HG02943 (cell line): ENCODE measurements at regions not wholly inside any gene's neighbourhood (a gene's known extent, or its start where the extent isn't known, plus 50 kb on each side); places are given as distances from the start of the nearest gene placed in this dataset.
"Not testable (repeated sequence)": the region's sequence is repeated elsewhere in the genome, so short reads cannot be mapped to it uniquely, and the experiment has no call there.

ENCODE experiments used
- ATAC-seq: cut with Tn5 transposase; IDR thresholded peaks from one replicate; pipeline ENCODE4 v1.9.1; 2021; ENCODE audit warnings: mild to moderate bottlenecking, low read depth, moderate library complexity; ENCODE audit not compliant: unreplicated experiment

GRCh38 chr2:183752571-183752970 is 628.3 kb downstream of the NUP35 start:
- no peak for ATAC-seq

- no peak for ATAC-seq
Observed at GRCh38 chr2:183759033-183759432, 634.8 kb downstream of the NUP35 start.

DNA sequence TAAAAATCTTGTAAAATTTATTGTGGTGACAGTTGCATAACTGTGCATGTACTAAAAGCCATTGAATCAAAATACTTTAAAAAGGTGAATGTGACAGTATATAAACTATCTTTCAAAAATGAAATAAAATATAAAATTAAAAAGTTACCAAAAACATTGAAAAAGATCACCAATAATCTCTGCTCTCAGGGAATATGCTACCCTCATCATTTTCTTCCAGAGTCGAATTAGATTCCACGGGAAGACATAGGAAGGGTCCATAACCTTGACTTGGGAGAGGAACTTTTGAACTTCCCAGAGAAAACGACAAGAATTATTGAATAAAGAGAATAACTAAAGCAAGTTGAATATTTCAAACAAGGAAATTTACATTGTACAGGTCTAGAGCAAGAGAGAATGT is 649.5 kb downstream of the NUP35 start:
- ATAC-seq, result no peak

- ATAC-seq, result no peak
Observed at GRCh38 chr2:183780072-183780471, 655.8 kb downstream of the NUP35 start.

DNA sequence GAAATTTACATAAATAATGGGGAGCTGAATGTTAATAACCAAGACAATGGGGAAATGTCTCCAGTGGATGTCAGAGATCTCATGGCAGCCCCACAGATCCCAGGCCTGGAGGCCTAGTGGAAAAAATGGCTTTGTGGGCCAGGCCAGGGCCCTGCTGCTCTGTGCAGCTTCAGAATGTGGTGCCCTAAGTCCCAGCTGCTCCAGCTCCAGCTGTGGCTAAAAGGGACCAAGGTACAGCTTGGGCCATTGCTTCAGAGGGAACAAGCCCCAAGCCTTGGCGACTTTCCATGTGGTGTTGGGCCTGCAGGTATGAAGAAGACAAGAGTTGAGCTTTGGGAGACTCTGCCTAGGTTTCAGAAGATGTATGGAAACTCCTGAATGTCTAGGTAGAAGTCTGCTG is 658.2 kb downstream of the NUP35 start:
- ATAC-seq, result no peak

DNA sequence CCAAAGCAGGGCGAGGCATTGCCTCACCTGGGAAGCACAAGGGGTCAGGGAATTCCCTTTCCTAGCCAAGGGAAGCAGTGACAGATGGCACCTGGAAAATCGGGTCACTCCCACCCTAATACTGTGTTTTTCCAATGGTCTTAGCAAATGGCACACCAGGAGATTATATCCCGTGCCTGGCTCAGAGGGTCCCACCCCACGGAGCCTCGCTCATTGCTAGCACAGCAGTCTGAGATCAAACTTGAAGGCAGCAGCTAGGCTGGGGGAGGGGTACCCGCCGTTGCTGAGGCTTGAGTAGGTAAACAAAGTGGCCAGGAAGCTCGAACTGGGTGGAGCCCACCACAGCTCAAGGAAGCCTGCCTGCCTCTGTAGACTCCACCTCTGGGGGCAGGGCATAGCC is 664.6 kb downstream of the NUP35 start:
- not testable (repeated sequence) for ATAC-seq

GRCh38 chr2:183792165-183792924 is 668.1 kb downstream of the NUP35 start:
- not testable (repeated sequence) for ATAC-seq

DNA sequence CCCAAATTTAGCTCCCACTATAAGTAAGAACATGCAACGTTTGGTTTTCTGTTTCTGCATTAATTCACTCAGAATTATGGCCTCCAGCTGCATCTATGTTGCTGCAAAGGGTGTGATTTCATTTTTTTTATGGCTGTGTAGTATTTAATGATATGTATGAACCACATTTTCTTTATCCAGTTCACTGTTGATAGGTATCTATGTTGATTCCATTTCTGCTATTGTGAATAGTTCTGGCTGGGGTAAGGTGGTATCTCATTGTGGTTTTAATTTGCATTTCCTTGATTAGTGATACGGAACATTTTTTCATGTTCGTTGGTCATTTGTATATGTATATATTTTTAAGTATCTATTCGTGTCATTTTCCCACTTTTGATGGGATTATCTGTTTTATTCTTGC is 674.3 kb downstream of the NUP35 start:
- no peak for ATAC-seq

DNA sequence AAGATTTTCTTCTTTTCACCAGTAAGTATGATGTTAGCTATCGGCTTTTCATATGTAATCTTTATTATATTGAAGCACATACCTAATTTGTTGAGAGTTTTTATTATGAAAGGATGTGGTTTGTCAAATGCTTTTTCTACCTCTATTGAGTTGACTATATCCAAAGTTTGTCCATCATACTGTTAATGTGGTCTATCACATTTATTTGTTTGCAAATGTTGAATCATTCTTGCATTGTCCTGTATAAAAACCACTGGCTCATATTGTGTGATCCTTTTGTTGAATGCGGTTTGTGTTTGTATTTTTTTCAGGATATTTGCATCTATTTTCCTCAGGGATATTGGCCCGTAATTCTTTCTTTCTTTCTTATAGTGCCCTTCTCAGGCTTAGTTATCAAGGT is 675.5 kb downstream of the NUP35 start:
- no peak for ATAC-seq

- no peak for ATAC-seq
Observed at GRCh38 chr2:183803596-183803995, 679.4 kb downstream of the NUP35 start.

DNA sequence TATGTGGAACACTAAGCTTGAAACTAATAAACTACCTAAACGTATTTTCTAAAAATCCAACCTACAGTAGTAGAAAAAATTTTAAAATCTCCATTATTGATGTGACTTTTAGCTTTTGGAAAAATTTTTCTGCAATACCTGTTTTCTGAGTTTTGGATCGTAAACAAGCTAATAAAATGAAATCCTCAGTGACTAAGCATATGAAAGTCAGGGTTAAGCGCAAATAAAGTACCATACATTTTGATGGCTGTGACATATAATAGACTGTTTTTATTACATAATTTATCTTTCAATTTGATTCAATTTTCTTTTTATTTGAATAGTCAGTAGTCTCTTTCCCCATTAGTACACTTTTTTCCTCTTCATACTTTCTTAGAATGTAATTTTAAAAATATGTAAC is 683.6 kb downstream of the NUP35 start:
- no peak for ATAC-seq

DNA sequence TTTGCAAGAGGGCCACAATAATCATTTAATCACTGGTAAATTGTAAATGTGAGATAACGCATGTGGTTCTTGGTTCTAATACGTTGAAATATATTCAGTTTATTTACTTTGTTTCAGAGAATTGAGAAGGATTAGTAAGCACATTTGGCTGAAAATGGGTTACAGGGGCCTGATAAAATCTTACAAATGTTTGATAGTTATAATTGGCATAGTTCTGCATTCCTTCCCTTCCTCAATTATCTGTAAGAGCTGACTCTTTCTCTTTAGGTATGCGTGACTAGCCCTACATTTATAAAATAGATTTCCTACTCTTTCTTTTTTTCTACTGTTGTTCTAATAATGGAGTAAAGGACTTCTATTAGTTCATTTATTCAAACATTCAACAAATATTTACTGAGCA is 685.2 kb downstream of the NUP35 start:
- ATAC-seq, result no peak

DNA sequence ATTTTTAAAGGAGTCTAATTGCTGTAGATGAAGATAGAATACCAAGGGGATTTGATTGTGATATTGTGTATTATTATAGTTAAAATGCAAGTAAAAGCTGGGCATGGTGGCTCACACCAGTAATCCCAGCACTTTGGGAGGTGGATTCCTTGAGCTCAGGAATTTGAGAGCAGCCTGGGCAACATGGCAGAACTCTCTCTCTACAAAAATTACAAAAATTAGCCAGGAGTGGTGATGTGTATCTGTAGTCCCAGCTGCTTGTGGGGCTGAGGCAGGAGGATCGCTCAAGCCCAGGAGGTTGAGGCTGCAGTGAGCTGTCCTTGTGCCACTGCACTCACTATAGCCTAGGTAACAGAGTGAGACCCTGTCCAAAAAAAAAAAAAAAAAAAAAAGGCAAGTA is 687.0 kb downstream of the NUP35 start:
- ATAC-seq, result no peak

- ATAC-seq, result no peak
Observed at GRCh38 chr2:183812091-183812490, 687.8 kb downstream of the NUP35 start.

- no peak for ATAC-seq
Observed at GRCh38 chr2:183825710-183826109, 701.5 kb downstream of the NUP35 start.

- ATAC-seq, result no peak
Observed at GRCh38 chr2:183829931-183830330, 705.7 kb downstream of the NUP35 start.

GRCh38 chr2:183837157-183837556 is 712.9 kb downstream of the NUP35 start:
- no peak for ATAC-seq

GRCh38 chr2:183838295-183838694 is 714.1 kb downstream of the NUP35 start:
- no peak for ATAC-seq

- ATAC-seq, result no peak
Observed at GRCh38 chr2:183840061-183840584, 715.9 kb downstream of the NUP35 start.

- not testable (repeated sequence) for ATAC-seq
Observed at GRCh38 chr2:183849826-183850225, 725.6 kb downstream of the NUP35 start.

DNA sequence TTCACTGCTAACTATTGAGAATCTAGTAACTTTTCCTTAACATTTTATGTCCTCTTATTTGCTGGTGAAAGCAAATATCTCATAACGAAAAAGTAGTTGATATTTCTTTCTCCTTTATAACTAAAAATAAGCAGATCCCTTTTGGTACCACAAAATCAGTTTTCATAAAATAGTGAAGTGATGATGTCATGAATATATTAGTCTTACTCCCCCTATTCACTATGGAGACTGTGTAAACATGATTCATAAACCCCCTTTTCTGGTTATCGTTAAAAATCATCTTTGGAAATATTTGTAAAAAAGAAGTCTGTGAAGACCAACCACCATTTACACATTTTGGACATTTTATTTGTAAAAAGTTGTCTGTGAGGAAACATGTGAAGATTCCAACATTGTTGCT is 734.9 kb downstream of the NUP35 start:
- ATAC-seq, result no peak

- no peak for ATAC-seq
Observed at GRCh38 chr2:183866666-183867065, 731.7 kb upstream of the ZNF804A start.
